Psoas muscle (tissue), 7 donors: ENCODE measurements at regions not wholly inside any gene's neighbourhood (a gene's known extent, or its start where the extent isn't known, plus 50 kb on each side); places are given as distances from the start of the nearest gene placed in this dataset.

Experiments used
- ATAC-seq, 4 donors: fragments of 200-7000 bp; cut with Tn5 transposase; one replicate each; pipeline ENCODE4 v1.9.1; 2020; ENCODE audit warnings: moderate library complexity in 3 of 4, mild to moderate bottlenecking in 2 of 4
- DNase-seq, 2 donors: peaks; one replicate each; pipeline ENCODE4 v3.0.0-alpha.2; 2020
- H3K27ac ChIP-seq: fragments of 200-600 bp; one replicate; pipeline ENCODE4 v1.8.0; 2022
- H3K27me3 ChIP-seq, 3 donors: fragments of 200-600 bp in 1 of 3; one replicate each; pipeline versions ENCODE4 v1.6.1 to v1.8.0; 2013 to 2022; ENCODE audit warnings: low read length in 2 of 3, mild to moderate bottlenecking in 2 of 3, moderate library complexity in 1 of 3; ENCODE audit not compliant: insufficient read depth in 3 of 3
- H3K36me3 ChIP-seq, 2 donors: fragments of 200-600 bp in 1 of 2; one replicate each; pipeline versions ENCODE4 v1.6.1 to v1.8.0; 2013 to 2022; ENCODE audit warnings: low read depth in 1 of 2, mild to moderate bottlenecking in 1 of 2, moderate library complexity in 1 of 2; ENCODE audit not compliant: insufficient read depth in 1 of 2
- H3K4me1 ChIP-seq: fragments of 200-600 bp; one replicate; pipeline ENCODE4 v1.8.0; 2022
- H3K4me3 ChIP-seq: fragments of 200-600 bp; one replicate; pipeline ENCODE4 v1.8.0; 2022; ENCODE audit warnings: mild to moderate bottlenecking
- H3K9me3 ChIP-seq: fragments of 200-600 bp; one replicate; pipeline ENCODE4 v1.8.0; 2022
- WGBS, 3 donors: extraction: QIAGEN DNeasy Blood & Tissue Kit; methylation state at CpG; one replicate each; pipeline versions ENCODE4 v1.1.6 to v1.1.7; 2013; 5-methylcytosine and 5-hydroxymethylcytosine counted together
- intact Hi-C, 2 donors: fragments of 100-400 bp; cut with DNase I; formaldehyde crosslinking; loops; one replicate each; pipeline versions ENCODE4 v1.11.0 to v1.14.2; 2022
- TF ChIP-seq, protein P1 (sequence below): fragments of 200-600 bp; IDR thresholded peaks from one replicate; pipeline ENCODE4 v1.8.0; 2022; ENCODE audit warnings: antibody characterized with exemption
- donor health status: healthy with polysubstance abuse.
- donor health status: DM: no; HTN: no; CAD: no; lungs with moderate emphysema.
- donor health status: Bipolar disorder and iron deficiency.
- donor health status: healthy.
- donor health status: DM: yes; HTN: yes; CAD: no.
- donor health status: DM: no; HTN: no; CAD: no.
- donor health status: DM: yes; HTN: yes; CAD: no.

DNA sequence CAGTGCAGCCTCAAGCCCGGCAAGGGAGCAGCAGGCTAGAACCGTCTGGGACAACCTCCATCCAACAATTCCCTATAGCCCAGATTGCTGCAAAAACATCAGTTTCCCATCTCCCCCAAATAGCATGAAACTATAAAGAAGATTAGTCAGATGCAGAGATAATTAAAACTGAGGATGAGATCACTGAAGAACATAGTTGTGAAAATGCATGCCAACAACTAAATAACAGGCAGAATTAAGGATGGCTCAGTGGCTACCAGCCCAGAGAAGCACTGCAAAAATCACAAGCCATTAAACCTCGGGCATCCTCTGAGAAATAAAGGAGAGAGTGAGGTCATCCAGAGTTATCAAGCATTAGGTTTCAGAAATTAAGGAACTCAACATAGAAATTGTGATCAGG is 427.1 kb downstream of the TNS3 start:
- TF ChIP-seq, protein P1, sequence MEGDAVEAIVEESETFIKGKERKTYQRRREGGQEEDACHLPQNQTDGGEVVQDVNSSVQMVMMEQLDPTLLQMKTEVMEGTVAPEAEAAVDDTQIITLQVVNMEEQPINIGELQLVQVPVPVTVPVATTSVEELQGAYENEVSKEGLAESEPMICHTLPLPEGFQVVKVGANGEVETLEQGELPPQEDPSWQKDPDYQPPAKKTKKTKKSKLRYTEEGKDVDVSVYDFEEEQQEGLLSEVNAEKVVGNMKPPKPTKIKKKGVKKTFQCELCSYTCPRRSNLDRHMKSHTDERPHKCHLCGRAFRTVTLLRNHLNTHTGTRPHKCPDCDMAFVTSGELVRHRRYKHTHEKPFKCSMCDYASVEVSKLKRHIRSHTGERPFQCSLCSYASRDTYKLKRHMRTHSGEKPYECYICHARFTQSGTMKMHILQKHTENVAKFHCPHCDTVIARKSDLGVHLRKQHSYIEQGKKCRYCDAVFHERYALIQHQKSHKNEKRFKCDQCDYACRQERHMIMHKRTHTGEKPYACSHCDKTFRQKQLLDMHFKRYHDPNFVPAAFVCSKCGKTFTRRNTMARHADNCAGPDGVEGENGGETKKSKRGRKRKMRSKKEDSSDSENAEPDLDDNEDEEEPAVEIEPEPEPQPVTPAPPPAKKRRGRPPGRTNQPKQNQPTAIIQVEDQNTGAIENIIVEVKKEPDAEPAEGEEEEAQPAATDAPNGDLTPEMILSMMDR: no peak
- no peak overlapping the region for H3K27ac ChIP-seq
- intact Hi-C loops: no loop called here
- DNase-seq: no peak
- H3K9me3 ChIP-seq: no peaks in the 10 kb centered on the region
- ATAC-seq: no peak
- WGBS, 3 donors: 54 to 61% (median 57%) methylated on average over 3 of the region's 3 CpGs
- H3K4me3 ChIP-seq: no peak overlapping the region
- H3K27me3 ChIP-seq: no peaks in the 10 kb centered on the region
- H3K4me1 ChIP-seq: peaks cover 13% of the 10 kb centered on the region
- no peaks in the 10 kb centered on the region for H3K36me3 ChIP-seq

DNA sequence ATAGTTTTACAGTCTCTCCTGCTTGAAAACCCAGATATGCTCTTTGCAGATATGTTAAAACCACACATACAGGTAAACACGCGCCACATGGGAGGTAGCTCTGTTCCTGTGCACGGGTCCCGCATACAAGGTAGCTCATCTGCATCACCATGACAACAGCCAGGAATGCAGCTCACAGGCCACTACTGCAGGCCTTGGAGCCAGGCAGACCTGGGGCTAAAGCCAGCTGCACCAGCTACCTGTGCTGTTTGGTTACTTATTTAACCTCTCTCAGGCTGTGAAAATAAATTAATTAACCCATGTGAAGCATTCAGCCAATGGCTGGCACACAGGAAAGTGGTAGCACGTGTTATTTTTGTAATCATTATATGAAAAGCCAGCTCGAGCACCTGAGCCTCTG is 428.3 kb downstream of the TNS3 start:
- Histone ChIP-seq H3K4me1 (peaks cover 13% of the 10 kb centered on the region), H3K36me3 (no peaks in the 10 kb centered on the region), H3K4me3 (no peak overlapping the region), H3K27ac (no peak overlapping the region), H3K27me3 (no peaks in the 10 kb centered on the region), H3K9me3 (no peaks in the 10 kb centered on the region)
- no peak for DNase-seq
- TF ChIP-seq, protein P1: no peak
- WGBS, 3 donors: 78 to 87% (median 85%) methylated on average over 6 of the region's 6 CpGs
- intact Hi-C loops: no loop called here
- no peak for ATAC-seq

DNA sequence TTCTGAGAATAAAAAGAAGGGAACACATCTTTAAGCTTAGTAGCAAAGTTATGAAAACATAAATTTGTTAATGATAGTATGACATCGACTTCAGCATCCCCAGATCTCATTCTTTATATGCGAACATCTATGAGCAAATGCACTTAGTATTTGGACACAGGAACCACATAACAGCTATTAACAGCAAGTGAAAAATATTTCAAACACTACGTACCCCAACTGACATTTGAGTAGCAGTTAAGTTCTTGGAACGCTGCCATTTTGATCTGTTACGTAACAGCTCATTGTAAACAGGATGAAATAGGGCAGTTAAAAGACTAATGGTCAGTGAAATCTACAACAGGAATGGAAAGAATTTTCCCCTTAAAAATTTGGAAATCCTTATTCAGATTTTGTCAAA is 428.9 kb downstream of the TNS3 start:
- Histone ChIP-seq H3K27me3 (no peaks in the 10 kb centered on the region), H3K36me3 (no peaks in the 10 kb centered on the region), H3K4me3 (no peak overlapping the region), H3K4me1 (peaks cover 13% of the 10 kb centered on the region), H3K9me3 (no peaks in the 10 kb centered on the region), H3K27ac (no peak overlapping the region)
- DNase-seq (no peak), ATAC-seq (peak in 1 of 4 donors; percentile 38)
- intact Hi-C loops: no loop called here
- TF ChIP-seq, protein P1: no peak
- 5 to 7% (median 7%) methylated on average over 5 of the region's 5 CpGs for WGBS, 3 donors

DNA sequence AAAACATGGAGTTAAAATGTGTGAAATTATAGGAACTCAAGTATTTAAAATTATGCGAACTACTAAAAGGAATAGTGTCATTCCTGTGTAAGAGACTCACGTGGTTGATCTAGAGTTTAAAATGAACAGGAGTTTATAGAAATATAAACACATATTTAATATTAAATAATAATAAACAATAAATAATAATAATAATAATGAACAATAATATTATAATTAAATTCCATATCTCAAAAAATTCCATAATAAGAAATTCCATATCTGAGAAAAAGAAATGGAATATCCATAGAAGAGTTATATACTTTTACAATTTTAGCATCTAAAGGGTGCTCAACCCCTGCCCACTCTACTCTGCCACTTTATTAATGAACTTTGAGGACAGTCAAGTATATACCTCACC is 429.6 kb downstream of the TNS3 start:
- intact Hi-C loops: no loop called here
- H3K36me3 ChIP-seq: no peaks in the 10 kb centered on the region
- TF ChIP-seq, protein P1: no peak
- H3K9me3 ChIP-seq: no peaks in the 10 kb centered on the region
- DNase-seq: no peak
- 97 to 99% (median 98%) methylated on average over 2 of the region's 2 CpGs for WGBS, 3 donors
- no peak overlapping the region for H3K27ac ChIP-seq
- H3K4me1 ChIP-seq: peaks cover 13% of the 10 kb centered on the region
- no peak overlapping the region for H3K4me3 ChIP-seq
- H3K27me3 ChIP-seq: no peaks in the 10 kb centered on the region
- no peak for ATAC-seq

DNA sequence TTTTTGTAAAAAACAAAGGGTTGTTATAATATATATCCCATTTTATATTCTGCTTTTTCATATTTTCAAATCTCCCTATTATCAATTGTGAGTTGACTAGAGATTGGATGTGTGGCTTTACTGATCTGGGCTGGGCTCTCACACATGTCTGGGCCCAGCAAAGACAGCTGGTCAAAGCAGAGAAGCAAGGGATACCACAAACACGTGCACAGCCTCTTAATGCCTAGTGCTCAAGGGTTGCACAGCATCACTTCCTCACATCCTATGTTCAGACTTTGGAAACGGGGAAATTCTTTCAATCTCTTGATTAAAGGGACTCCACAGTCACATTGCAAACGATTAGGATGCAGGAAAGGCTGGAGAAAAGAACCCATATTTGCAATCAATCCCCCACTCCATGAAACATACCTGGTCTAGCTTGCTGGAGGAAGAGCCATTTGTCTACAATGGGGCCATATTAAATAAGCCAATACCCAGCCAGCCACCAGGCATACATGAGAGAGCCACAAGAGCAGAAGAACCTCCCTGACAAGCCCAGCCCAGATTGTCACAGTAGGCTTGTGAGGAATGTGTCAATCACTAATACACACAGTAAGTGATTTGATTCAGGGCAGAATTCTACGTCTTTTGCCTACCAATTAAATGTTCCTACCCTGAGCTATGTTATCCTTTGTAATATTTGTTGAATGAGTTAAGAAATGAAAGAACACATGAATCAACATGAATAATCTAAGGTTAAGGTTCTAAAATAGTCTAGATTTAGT is 431.2 kb downstream of the TNS3 start:
- WGBS, 3 donors: 84 to 91% (median 90%) methylated on average over 4 of the region's 4 CpGs
- DNase-seq (no peak), ATAC-seq (no peak)
- Histone ChIP-seq H3K9me3 (no peaks in the 10 kb centered on the region), H3K4me3 (no peak overlapping the region), H3K27me3 (no peaks in the 10 kb centered on the region), H3K36me3 (no peaks in the 10 kb centered on the region), H3K27ac (no peak overlapping the region), H3K4me1 (peaks cover 13% of the 10 kb centered on the region)
- intact Hi-C loops: no loop called here
- TF ChIP-seq, protein P1: no peak
